ENCODE measurements at regions not wholly inside any gene's neighbourhood (a gene's known extent, or its start where the extent isn't known, plus 50 kb on each side); places are given as distances from the start of the nearest gene placed in this dataset.
A peak's percentile ranks its signal among the peaks of the same experiment; 100 is the strongest.

- H3K4me1 ChIP-seq (ENCODE audit: control insufficient read depth, insufficient read depth, low read length): no peaks in the 10 kb centered on the region
- no peak overlapping the region for H3K4me3 ChIP-seq (ENCODE audit: low read depth, low read length)
- H3K9me3 ChIP-seq (ENCODE audit: control insufficient read depth, insufficient read depth, low read depth, low read length): no peaks in the 10 kb centered on the region
- TF ChIP-seq ZNF530 (tag by site-specific recombination; IDR thresholded peaks at IDR 0.05; ENCODE audit: low read depth) (no peak), ZIC2 (tag by site-specific recombination; IDR thresholded peaks at IDR 0.05) (no peak), ZNF792 (tag by site-specific recombination; IDR thresholded peaks at IDR 0.05) (no peak), ZNF341 (tag by site-specific recombination; IDR thresholded peaks at IDR 0.05; ENCODE audit: low read depth) (no peak), REST (tag by site-specific recombination; IDR thresholded peaks at IDR 0.05) (no peak), ZNF513 (tag by site-specific recombination; IDR thresholded peaks at IDR 0.05) (no peak), ZNF571 (tag by site-specific recombination; IDR thresholded peaks at IDR 0.05) (no peak), KLF7 (tag by site-specific recombination; IDR thresholded peaks at IDR 0.05; ENCODE audit: borderline replicate concordance) (no peak), ZNF362 (tag by site-specific recombination; IDR thresholded peaks at IDR 0.05) (no peak), ZNF837 (tag by site-specific recombination; IDR thresholded peaks at IDR 0.05) (no peak), ZNF580 (tag by site-specific recombination; IDR thresholded peaks at IDR 0.05) (no peak), SP2 (tag by site-specific recombination; IDR thresholded peaks at IDR 0.05) (no peak), ZNF292 (tag by site-specific recombination; IDR thresholded peaks at IDR 0.05; ENCODE audit: borderline replicate concordance, low read depth) (no peak)
- no peak overlapping the region for H3K27ac ChIP-seq (ENCODE audit: extremely low read depth, low read depth, low read length)
- CTCF ChIA-PET: interaction anchor here (0.6 kb wide), 1 partner anchor 282 kb away, joined by 4 read pairs; no protein-coding TSS in a partner anchor
- H3K36me3 ChIP-seq (ENCODE audit: control insufficient read depth in 2 of 2, insufficient read depth in 1 of 2, low read length in 2 of 2): no peaks in the 10 kb centered on the region
- POLR2A ChIA-PET: no interaction called here
Measured at GRCh38 chr9:85334228-85334627, 407.5 kb downstream of the AGTPBP1 start.

GRCh38 chr9:85332487-85332886 lies 409.3 kb downstream of the AGTPBP1 start:
- no peaks in the 10 kb centered on the region for H3K4me1 ChIP-seq (ENCODE audit: control insufficient read depth, insufficient read depth, low read length)
- no peak overlapping the region for H3K27ac ChIP-seq (ENCODE audit: extremely low read depth, low read depth, low read length)
- no peaks in the 10 kb centered on the region for H3K9me3 ChIP-seq (ENCODE audit: control insufficient read depth, insufficient read depth, low read depth, low read length)
- H3K36me3 ChIP-seq (ENCODE audit: control insufficient read depth in 2 of 2, insufficient read depth in 1 of 2, low read length in 2 of 2): no peaks in the 10 kb centered on the region
- ChIA-PET CTCF (interaction anchor here (0.6 to 2.4 kb wide), 20 partner anchors 9 to 1128 kb away, joined by 3 to 17 read pairs (median 3); no protein-coding TSS in a partner anchor), POLR2A (no interaction called here)
- peak; percentile 71 for TF ChIP-seq CTCF (tag by site-specific recombination; IDR thresholded peaks at IDR 0.05)
- TF ChIP-seq ZNF37A (tag by site-specific recombination; IDR thresholded peaks at IDR 0.05): no peak
- H3K4me3 ChIP-seq (ENCODE audit: low read depth, low read length): no peak overlapping the region
